Lung (tissue), 11 donors: ENCODE measurements at regions not wholly inside any gene's neighbourhood (a gene's known extent, or its start where the extent isn't known, plus 50 kb on each side); places are given as distances from the start of the nearest gene placed in this dataset.

Experiments
- ATAC-seq: fragments of 200-7000 bp; cut with Tn5 transposase; one replicate; pipeline ENCODE4 v1.9.1; 2020; ENCODE audit warnings: moderate number of reproducible peaks; ENCODE audit not compliant: insufficient read depth, low FRiP score
- DNase-seq, 3 donors: peaks; one replicate each; pipeline ENCODE4 v3.0.0-alpha.2; 2013 to 2017
- H3K27ac ChIP-seq, 2 donors: one replicate each; pipeline ENCODE4 v1.5.1; 2013; ENCODE audit warnings: mild to moderate bottlenecking in 2 of 2, moderate library complexity in 2 of 2, control low read depth in 1 of 2, inconsistent platforms in 1 of 2, low read depth in 1 of 2, low read length in 1 of 2
- H3K27me3 ChIP-seq, 3 donors: one replicate each; pipeline ENCODE4 v1.5.1; 2013; ENCODE audit warnings: low read length in 2 of 3; ENCODE audit not compliant: control insufficient read depth in 3 of 3, insufficient read depth in 3 of 3
- H3K36me3 ChIP-seq, 4 donors: one replicate each; pipeline ENCODE4 v1.5.1; 2013; ENCODE audit warnings: low read length in 4 of 4, mild to moderate bottlenecking in 1 of 4, moderate library complexity in 1 of 4; ENCODE audit not compliant: control insufficient read depth in 4 of 4, insufficient read depth in 4 of 4
- H3K4me1 ChIP-seq, 5 donors: one replicate each; pipeline ENCODE4 v1.5.1; 2013; ENCODE audit warnings: low read length in 5 of 5, mild to moderate bottlenecking in 2 of 5, moderate library complexity in 1 of 5; ENCODE audit not compliant: control insufficient read depth in 5 of 5, insufficient read depth in 5 of 5
- H3K4me3 ChIP-seq: one replicate; pipeline ENCODE4 v1.5.1; 2013; ENCODE audit warnings: mild to moderate bottlenecking, control low read depth, moderate library complexity
- H3K9ac ChIP-seq, 2 donors: one replicate each; pipeline ENCODE4 v1.5.1; 2013; ENCODE audit warnings: low read length in 2 of 2, control low read depth in 1 of 2; ENCODE audit not compliant: insufficient read depth in 1 of 2
- H3K9me3 ChIP-seq, 4 donors: one replicate each; pipeline ENCODE4 v1.5.1; 2013; ENCODE audit warnings: low read length in 3 of 4, mild to moderate bottlenecking in 1 of 4, moderate library complexity in 1 of 4; ENCODE audit not compliant: control insufficient read depth in 4 of 4, insufficient read depth in 3 of 4
- CTCF ChIP-seq: IDR thresholded peaks from 2 replicates; pipeline ENCODE4 v1.5.1; 2012; ENCODE audit warnings: mild to moderate bottlenecking; ENCODE audit errors: control extremely low read depth, extremely low read depth
- WGBS, 2 donors: extraction: QIAGEN DNeasy Blood & Tissue Kit; methylation state at CpG; one replicate each; pipeline ENCODE4 v1.1.7; 2013; 5-methylcytosine and 5-hydroxymethylcytosine counted together
- donor health status: control.
- donor health status: control.
- donor health status: Bipolar disorder and iron deficiency.
- donor health status: healthy.
- donor health status: DM: yes; HTN: yes; CAD: no.

DNA sequence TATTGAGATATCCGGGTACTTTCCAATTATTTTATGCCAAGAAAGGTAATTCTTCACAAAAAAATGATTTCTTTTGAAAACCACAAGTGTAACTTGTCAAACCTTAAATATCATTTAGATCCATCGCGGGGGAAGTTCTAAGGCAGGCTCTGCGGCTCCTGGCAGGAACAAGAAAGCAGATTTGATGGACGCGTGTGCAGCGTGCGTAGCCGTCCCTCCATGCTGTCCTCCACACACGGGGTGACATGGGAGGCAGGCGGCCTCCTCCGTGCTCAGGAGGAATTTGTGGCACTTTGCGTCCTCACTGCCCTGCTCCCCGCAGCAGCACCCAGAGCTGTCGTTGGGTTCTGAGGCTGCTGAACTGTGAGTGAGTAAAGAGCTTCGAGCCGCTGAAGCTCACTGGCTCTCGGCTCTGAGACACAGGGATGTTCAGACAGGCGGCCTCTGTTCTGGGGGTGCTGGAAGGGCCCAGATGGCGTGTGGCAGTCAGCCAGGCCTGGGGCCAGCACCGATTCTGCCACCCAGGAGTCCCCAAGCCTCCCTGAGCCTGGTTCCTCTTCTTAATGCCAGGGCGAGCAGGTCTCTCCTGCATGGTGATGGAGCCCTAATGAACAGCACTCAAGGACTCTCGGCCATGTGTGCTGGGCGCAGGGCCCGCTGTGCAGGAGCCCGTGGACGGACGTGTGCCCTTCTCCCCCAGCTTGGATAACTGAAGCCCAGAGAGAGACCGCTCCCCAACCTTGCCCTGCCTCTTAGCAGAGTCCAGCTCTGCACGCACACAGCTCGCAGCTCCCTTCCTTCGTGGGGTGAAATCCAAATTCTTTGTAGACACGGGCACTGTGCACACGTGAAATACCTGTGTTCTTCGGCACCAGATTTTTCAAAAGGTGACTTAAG, 185.4 kb upstream of the SHH start:
- peak in 1 of 3 donors; percentile 8 for DNase-seq
- no peaks in the 10 kb centered on the region for H3K27me3 ChIP-seq
- peaks cover 0 to 5% (median 0%) of the 10 kb centered on the region in 5 donors for H3K4me1 ChIP-seq
- no peak overlapping the region for H3K4me3 ChIP-seq
- H3K9ac ChIP-seq: no peak overlapping the region
- no peaks in the 10 kb centered on the region for H3K36me3 ChIP-seq
- no peak for TF ChIP-seq CTCF
- no peak for ATAC-seq
- peaks cover 0 to 2% (median 0%) of the 10 kb centered on the region in 4 donors for H3K9me3 ChIP-seq
- WGBS, 2 donors: 63 to 66% methylated on average over 35 of the region's 35 CpGs
- no peak overlapping the region for H3K27ac ChIP-seq

DNA sequence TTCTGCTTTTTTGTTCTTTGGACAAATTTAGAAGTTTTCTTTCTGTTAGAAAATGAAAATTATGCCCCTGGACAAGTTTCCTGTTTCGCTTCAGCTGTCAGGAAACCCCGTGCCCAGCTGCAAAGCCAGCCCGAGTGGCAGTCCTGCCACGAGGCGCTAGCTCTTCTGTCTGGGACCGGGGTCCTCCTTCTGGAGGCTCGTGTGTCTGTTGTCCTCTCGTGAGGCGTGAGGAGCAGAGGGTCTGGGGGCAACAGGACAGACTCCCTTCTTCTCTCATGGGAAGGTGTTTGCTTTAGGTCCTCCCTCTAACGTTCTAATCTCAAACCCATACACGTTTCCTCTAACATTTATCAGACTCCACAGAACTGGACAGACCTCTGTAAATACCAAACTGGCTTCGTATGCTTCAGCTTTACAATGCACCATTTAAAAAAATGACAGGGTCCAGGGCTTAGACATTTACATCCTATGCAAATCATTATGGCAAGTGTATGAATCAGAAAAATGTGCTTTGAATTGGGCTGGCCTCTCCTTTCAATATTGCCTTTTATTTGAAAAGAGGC, 184.5 kb upstream of the SHH start:
- Histone ChIP-seq H3K9ac (no peak overlapping the region), H3K9me3 (peaks cover 0 to 2% (median 0%) of the 10 kb centered on the region in 4 donors), H3K4me3 (no peak overlapping the region), H3K4me1 (peaks cover 0 to 5% (median 0%) of the 10 kb centered on the region in 5 donors), H3K27ac (no peak overlapping the region), H3K36me3 (no peaks in the 10 kb centered on the region), H3K27me3 (no peaks in the 10 kb centered on the region)
- no peak for TF ChIP-seq CTCF
- DNase-seq (peak in 1 of 3 donors; percentile 8), ATAC-seq (no peak)
- 22 to 43% methylated on average over 12 of the region's 12 CpGs for WGBS, 2 donors

DNA sequence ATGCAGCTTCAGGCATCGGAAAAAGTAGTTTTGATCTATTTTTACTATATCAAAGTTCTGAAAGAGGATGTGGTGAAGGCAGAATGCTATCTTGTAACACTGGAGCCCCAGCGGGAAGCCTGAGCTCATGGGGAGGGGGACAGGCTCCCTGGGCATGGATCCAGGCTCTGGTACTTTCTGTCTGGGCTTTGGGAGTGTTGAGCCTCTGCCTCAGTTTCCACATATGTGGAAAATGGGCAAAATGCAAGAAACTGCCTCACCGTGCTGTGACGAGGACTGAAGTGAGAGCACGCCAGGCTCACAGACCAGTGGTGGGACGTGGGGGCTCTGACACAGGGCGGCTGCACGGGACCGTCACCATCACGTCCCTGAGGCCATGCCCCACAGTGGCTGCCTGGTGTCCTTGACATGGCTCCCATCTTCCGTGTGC, 182.9 kb upstream of the SHH start:
- 74 to 79% methylated on average over 11 of the region's 11 CpGs for WGBS, 2 donors
- Histone ChIP-seq H3K9me3 (peaks cover 0 to 2% (median 0%) of the 10 kb centered on the region in 4 donors), H3K4me1 (peaks cover 0 to 5% (median 0%) of the 10 kb centered on the region in 5 donors), H3K27me3 (no peaks in the 10 kb centered on the region), H3K9ac (no peak overlapping the region), H3K4me3 (no peak overlapping the region), H3K36me3 (no peaks in the 10 kb centered on the region), H3K27ac (no peak overlapping the region)
- ATAC-seq (no peak), DNase-seq (peak in 1 of 3 donors; percentile 8)
- no peak for TF ChIP-seq CTCF
